ENCODE measurements at regions not wholly inside any gene's neighbourhood (a gene's known extent, or its start where the extent isn't known, plus 50 kb on each side); places are given as distances from the start of the nearest gene placed in this dataset.

GRCh38 chr12:127450826-127451225, 816.1 kb upstream of the TMEM132C start:
- Histone ChIP-seq H3K4me3 (ENCODE audit: low read depth, low read length) (no peak overlapping the region), H3K9me3 (ENCODE audit: control insufficient read depth, insufficient read depth, low read length) (peaks cover 17% of the 10 kb centered on the region), H3K27me3 (ENCODE audit: control insufficient read depth, insufficient read depth, low read length) (peaks cover 5% of the 10 kb centered on the region), H3K27ac (ENCODE audit: low read depth, low read length) (no peak overlapping the region)
- no peak for TF ChIP-seq CTCF (IDR thresholded peaks at IDR 0.05; ENCODE audit: low read depth, low read length)
- ChIA-PET CTCF (interaction anchor here (0.8 to 1.0 kb wide), 2 partner anchors 70 to 226 kb away, joined by 4 read pairs; no protein-coding TSS in a partner anchor), POLR2A (no interaction called here)
- DNase-seq (ENCODE audit: low read depth, low spot score) = no peak

DNA sequence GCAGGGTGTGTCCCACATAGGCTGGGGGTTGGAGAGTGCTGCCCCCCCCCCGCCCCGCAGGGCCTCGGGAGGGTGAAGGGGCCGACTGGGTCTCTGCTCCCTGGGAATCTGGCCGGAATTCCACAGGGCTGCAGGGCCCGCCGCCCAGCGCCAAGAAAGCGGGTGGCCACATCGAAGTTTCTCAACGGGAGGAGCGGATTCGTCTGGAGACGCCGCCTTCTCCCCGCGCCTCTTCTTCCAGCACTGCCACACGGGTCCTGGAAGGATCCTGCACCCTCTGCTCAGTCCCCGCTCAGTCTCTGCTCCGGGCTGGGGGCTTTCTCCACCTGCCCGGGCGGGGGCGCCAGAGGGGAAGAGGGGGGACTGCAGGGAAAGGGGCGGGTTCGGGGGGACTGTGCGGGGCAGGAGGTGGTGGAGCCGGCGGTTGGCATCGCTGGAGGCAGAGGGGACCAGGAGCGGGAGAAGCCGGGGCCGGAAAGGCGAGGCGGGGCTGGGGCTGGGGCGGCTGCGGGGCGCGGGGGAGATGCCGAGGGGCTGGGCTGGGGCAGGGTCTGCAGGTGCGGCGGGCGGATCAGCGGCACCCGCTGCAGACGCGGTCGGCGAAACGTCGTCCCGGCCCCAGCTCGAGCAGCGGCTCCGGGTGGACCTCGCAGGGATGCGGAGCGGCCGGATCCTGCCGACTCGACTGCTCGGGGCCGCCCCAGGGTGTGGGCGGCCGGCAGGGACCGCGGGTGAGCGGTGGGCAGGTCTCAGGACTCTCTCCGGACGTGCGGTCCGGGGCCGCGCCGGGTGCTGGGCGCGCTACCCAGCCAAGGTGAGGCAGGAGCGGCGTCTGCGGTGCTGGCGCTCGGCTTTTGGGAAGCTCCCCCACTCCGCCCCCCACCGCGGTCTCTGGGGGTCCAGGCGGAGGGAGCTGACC, 811.4 kb upstream of the TMEM132C start:
- no peak for DNase-seq (ENCODE audit: low read depth, low spot score)
- no peak for TF ChIP-seq CTCF (IDR thresholded peaks at IDR 0.05; ENCODE audit: low read depth, low read length)
- Histone ChIP-seq H3K27ac (ENCODE audit: low read depth, low read length) (no peak overlapping the region), H3K9me3 (ENCODE audit: control insufficient read depth, insufficient read depth, low read length) (peaks cover 21% of the 10 kb centered on the region), H3K4me3 (ENCODE audit: low read depth, low read length) (peak overlapping the region; percentile 22), H3K27me3 (ENCODE audit: control insufficient read depth, insufficient read depth, low read length) (peaks cover 3% of the 10 kb centered on the region)
- ChIA-PET POLR2A (no interaction called here), CTCF (interaction anchor here (0.8 kb wide), 1 partner anchor 222 kb away, joined by 3 read pairs; no protein-coding TSS in a partner anchor)

GRCh38 chr12:127457726-127458125, 809.2 kb upstream of the TMEM132C start:
- ChIA-PET CTCF (interaction anchor here (0.8 to 2.2 kb wide), 2 partner anchors 219 to 232 kb away, joined by 3 to 8 read pairs; no protein-coding TSS in a partner anchor), POLR2A (no interaction called here)
- TF ChIP-seq CTCF (IDR thresholded peaks at IDR 0.05; ENCODE audit: low read depth, low read length) = no peak

GRCh38 chr12:127459166-127459565, 807.8 kb upstream of the TMEM132C start:
- ChIA-PET POLR2A (no interaction called here), CTCF (interaction anchor here (2.2 kb wide), 1 partner anchor 218 kb away, joined by 8 read pairs; no protein-coding TSS in a partner anchor)
- Histone ChIP-seq H3K27ac (ENCODE audit: low read depth, low read length) (no peak overlapping the region), H3K9me3 (ENCODE audit: control insufficient read depth, insufficient read depth, low read length) (peaks cover 21% of the 10 kb centered on the region), H3K4me3 (ENCODE audit: low read depth, low read length) (no peak overlapping the region), H3K27me3 (ENCODE audit: control insufficient read depth, insufficient read depth, low read length) (peaks cover 3% of the 10 kb centered on the region)
- TF ChIP-seq CTCF (IDR thresholded peaks at IDR 0.05; ENCODE audit: low read depth, low read length) = no peak
- DNase-seq (ENCODE audit: low read depth, low spot score) = no peak

More at GRCh38 chr12:127457726-127458125, 809.2 kb upstream of the TMEM132C start:
- Histone ChIP-seq H3K9me3 (ENCODE audit: control insufficient read depth, insufficient read depth, low read length) (peaks cover 21% of the 10 kb centered on the region), H3K4me3 (ENCODE audit: low read depth, low read length) (no peak overlapping the region), H3K27ac (ENCODE audit: low read depth, low read length) (no peak overlapping the region), H3K27me3 (ENCODE audit: control insufficient read depth, insufficient read depth, low read length) (peaks cover 3% of the 10 kb centered on the region)
- no peak for DNase-seq (ENCODE audit: low read depth, low spot score)

GRCh38 chr12:127459687-127460086, 807.3 kb upstream of the TMEM132C start:
- Histone ChIP-seq H3K4me3 (ENCODE audit: low read depth, low read length) (no peak overlapping the region), H3K27ac (ENCODE audit: low read depth, low read length) (no peak overlapping the region), H3K27me3 (ENCODE audit: control insufficient read depth, insufficient read depth, low read length) (peaks cover 3% of the 10 kb centered on the region), H3K9me3 (ENCODE audit: control insufficient read depth, insufficient read depth, low read length) (peaks cover 17% of the 10 kb centered on the region)
- no peak for TF ChIP-seq CTCF (IDR thresholded peaks at IDR 0.05; ENCODE audit: low read depth, low read length)
- ChIA-PET POLR2A (no interaction called here), CTCF (interaction anchor here (2.2 kb wide), 1 partner anchor 218 kb away, joined by 8 read pairs; no protein-coding TSS in a partner anchor)
- DNase-seq (ENCODE audit: low read depth, low spot score) = no peak
